ENCODE measurements at regions not wholly inside any gene's neighbourhood (a gene's known extent, or its start where the extent isn't known, plus 50 kb on each side); places are given as distances from the start of the nearest gene placed in this dataset.

- Histone ChIP-seq H3K4me1 (ENCODE audit: control insufficient read depth, insufficient read depth, low read length) (no peaks in the 10 kb centered on the region), H3K4me3 (ENCODE audit: low read depth in 2 of 2, low read length in 2 of 2) (no peak overlapping the region), H3K27ac (ENCODE audit: low read length) (no peak overlapping the region), H3K9me3 (ENCODE audit: control insufficient read depth, insufficient read depth, low read depth, low read length) (no peaks in the 10 kb centered on the region), H3K27me3 (ENCODE audit: control insufficient read depth, insufficient read depth, low read length) (no peaks in the 10 kb centered on the region), H3K36me3 (ENCODE audit: control insufficient read depth, insufficient read depth, low read length) (no peaks in the 10 kb centered on the region)
- ChIA-PET CTCF (no interaction called here), POLR2A (no interaction called here)
- BruUV-seq (replicated peaks): no TSS peak
- no peak for DNase-seq (ENCODE audit: low read depth, low spot score)
- TF ChIP-seq CTCF (IDR thresholded peaks at IDR 0.05) (no peak), TCF7L2 (IDR thresholded peaks at IDR 0.05; ENCODE audit: low read depth, low read length) (no peak), SIN3A (IDR thresholded peaks at IDR 0.05; ENCODE audit: borderline replicate concordance, insufficient read depth, low read depth, low read length) (no peak), REST (IDR thresholded peaks at IDR 0.05; ENCODE audit: insufficient read depth in 1 of 2, low read depth in 2 of 2, low read length in 1 of 2) (no peak), POLR2AphosphoS5 (IDR thresholded peaks at IDR 0.05; ENCODE audit: low read depth, low read length) (no peak)
- no peak for ATAC-seq
- intact Hi-C loops (cut with micrococcal nuclease; ENCODE audit: unreplicated experiment) (no loop called here), in situ Hi-C loops (cut with HindIII; ENCODE audit: low pct_unique_long_range_greater_than_20kb, low sequenced_read_pairs) (no loop called here)
Measured at GRCh38 chr7:54955696-54956420, 63.0 kb upstream of the EGFR start.

- no peak for TF ChIP-seq CTCF (IDR thresholded peaks at IDR 0.05)
- H3K27me3 ChIP-seq (ENCODE audit: control insufficient read depth, insufficient read depth, low read length): no peaks in the 10 kb centered on the region
- DNase-seq (ENCODE audit: low read depth, low spot score): no peak
- POLR2A ChIA-PET: no interaction called here
- ATAC-seq: no peak
- H3K9me3 ChIP-seq (ENCODE audit: control insufficient read depth, insufficient read depth, low read depth, low read length): no peaks in the 10 kb centered on the region
- no peak overlapping the region for H3K4me3 ChIP-seq (ENCODE audit: low read depth in 2 of 2, low read length in 2 of 2)
- intact Hi-C loops (cut with micrococcal nuclease; ENCODE audit: unreplicated experiment): no loop called here
- CTCF ChIA-PET: no interaction called here
- H3K27ac ChIP-seq (ENCODE audit: low read length): no peak overlapping the region
- no peaks in the 10 kb centered on the region for H3K4me1 ChIP-seq (ENCODE audit: control insufficient read depth, insufficient read depth, low read length)
- in situ Hi-C loops (cut with HindIII; ENCODE audit: low pct_unique_long_range_greater_than_20kb, low sequenced_read_pairs): no loop called here
- no TSS peak for BruUV-seq (replicated peaks)
- H3K36me3 ChIP-seq (ENCODE audit: control insufficient read depth, insufficient read depth, low read length): no peaks in the 10 kb centered on the region
Measured at GRCh38 chr7:54956865-54957264, 62.0 kb upstream of the EGFR start.

Data from Panc1 (cell line).